Kidney capillary endothelial cell (primary cell): ENCODE measurements at regions not wholly inside any gene's neighbourhood (a gene's known extent, or its start where the extent isn't known, plus 50 kb on each side); places are given as distances from the start of the nearest gene placed in this dataset.

Experiments
- DNase-seq: peaks from one replicate; pipeline ENCODE4 v3.0.0-alpha.2; 2018; ENCODE audit warnings: low spot score

DNA sequence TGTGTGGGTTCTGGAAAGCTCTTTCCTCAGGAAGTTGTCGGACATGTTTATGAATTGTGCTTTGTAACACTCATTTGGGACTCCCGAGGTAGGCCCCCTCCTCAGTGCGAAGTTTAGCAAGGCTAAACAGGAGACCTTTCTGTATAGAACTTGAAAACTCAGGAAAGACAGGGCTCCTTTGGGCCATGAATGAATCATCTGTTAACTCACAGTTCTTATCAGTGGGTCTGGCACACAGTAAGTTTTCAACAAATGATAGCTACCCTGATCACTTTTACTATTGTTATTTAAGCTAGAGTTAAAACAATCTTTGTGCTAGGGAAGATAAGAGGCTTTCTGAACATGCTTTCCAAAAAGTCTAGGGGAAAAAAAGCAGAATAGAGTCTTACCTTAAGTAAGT lies 430.5 kb upstream of the ETAA1 start:
- DNase-seq: no peak

DNA sequence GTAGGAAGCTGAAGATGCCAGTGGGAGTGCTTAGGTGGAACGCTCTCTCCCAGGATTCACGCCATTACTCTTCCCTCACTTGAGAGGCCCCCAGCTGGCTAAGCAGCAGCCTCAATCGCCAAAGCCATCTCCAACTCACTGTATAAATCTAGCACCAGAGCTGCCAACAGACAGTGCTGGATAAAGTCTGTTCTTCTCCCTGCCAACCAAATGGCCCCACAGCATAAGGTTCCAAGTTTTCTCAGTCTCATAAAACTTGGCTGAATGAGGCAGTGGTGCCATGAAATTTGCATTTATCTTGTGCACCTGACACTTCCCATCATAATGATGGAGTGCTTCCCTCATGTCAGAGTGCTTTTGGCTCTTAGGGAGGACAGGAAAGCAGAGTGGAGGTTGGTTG lies 428.2 kb upstream of the ETAA1 start:
- DNase-seq: no peak

DNA sequence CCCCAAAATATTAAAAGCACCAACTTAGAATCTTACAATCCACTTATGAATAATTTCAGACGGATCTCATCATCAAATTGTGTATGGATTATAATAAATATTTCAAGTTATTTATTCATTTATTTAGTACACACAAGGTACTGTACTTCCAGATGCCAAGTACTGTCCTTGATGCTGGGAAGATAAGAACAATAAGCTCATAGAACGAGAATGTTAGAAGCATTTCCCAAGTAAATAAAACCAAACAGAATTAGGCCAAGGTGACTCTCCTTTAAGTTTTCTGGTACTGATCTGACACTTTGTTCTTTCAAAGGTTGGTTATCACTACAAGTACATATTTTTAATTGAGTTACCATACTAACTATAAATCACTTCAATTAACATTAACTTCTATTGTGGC lies 416.1 kb upstream of the ETAA1 start:
- no peak for DNase-seq

DNA sequence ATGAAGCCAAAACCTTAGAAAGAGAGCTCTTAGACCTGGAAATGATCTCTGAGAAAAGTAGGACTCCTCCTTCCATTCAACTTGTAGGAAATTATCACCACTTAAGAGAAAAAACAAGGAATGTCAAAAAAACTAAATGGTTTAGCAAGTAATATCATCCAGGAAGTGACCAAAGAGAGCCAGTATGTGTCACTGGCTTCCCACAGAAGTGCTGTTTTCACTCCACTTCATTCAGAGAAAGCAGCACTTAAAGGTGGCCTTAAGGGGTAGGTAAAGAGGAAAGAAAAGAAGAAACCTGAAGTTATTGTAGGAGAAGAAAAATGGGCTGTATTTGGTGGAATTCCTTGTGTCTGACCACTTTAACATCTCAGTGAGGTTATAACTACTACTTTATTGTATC lies 414.4 kb upstream of the ETAA1 start:
- DNase-seq: peak; percentile 3

DNA sequence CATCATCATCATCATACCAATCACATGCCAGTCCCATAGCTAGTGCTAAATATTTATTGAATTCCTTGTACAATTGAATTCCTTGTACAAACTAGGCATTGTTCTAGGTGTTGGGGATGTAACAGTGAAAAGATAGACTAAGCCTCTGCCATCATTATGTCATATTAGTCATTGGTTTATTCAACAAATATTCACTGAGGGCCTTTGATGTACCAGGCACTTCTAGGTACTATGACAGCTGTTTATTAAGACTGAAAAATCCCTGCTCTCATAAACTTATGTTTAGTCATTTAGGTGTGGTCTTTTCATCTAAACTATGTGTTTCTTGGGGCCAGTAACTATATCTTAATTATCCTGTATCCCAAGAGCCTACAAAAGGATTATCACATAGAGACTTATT lies 412.3 kb upstream of the ETAA1 start:
- DNase-seq: no peak

DNA sequence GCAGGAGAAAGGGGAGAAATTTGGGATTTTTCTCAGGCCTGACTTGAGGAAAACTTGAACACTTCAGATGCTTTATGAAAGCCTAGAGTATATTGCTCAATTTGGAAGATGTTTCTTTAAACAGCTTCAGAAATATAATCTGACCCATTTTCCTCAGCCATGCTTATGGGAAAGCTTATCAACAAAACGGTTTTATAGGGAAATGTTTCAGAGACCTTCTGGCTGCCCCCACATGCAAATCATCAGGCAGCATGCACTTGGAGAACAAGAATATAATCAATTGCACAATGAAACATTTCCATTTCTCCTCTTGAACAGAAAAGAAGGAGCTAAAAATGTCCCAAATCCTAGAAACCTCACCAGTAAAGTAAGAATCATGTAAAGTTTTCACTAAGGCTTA lies 411.2 kb upstream of the ETAA1 start:
- DNase-seq: no peak

DNA sequence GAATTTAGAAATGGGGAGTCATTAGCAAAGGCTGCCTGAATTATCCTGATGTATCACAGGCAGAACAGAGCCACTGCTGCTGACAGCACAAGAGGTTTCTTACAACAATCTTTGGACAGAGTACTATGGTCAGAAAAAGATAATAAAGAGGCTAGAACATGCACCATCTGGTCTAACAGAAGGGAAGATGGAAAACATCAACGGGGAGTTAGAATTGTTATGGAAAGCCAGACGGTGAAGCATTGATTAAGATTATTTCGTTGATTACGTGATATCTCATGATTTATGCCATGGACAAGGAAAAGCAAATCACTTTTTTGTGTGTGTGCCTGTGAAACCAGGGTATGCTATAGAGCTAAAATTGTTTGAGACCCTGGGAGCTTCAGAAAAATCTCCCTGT lies 409.4 kb upstream of the ETAA1 start:
- DNase-seq: no peak

DNA sequence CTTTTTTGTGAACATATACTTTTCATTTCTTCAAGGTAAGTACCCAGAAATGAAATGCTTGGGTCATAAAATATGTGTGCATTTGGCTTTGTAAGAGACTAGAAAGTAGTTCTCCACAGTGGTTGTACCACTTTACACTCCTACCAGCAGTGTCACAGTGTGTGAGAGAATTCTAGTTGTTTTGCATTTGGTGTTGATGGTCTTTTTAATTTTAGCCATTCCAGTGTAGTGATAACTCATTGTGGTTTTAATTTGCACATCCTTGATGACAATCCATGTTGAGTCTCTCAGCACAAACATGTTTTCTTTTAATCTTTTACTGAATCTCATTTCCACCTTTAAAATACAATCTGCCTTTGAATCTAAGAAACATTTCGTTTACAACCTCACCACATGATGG lies 402.5 kb upstream of the ETAA1 start:
- no peak for DNase-seq

DNA sequence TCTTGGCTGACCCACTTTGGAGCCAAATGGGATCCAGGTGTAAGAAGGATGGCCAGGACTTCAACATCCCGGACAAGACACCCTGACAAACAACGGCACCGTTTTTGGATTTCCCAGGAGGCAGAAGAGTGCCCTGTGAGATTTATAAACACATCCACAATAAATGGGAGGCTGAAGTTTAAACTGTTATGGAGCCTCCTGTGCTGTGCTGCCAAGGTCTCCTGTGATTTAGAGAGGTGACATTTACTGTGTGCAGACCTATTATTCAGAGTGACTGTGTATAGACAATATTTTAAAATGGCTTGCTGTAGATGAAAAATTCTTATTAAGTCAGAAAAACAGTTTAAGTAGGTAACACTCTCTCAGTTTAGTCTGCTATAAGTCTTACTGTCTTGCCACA lies 401.5 kb upstream of the ETAA1 start:
- no peak for DNase-seq

DNA sequence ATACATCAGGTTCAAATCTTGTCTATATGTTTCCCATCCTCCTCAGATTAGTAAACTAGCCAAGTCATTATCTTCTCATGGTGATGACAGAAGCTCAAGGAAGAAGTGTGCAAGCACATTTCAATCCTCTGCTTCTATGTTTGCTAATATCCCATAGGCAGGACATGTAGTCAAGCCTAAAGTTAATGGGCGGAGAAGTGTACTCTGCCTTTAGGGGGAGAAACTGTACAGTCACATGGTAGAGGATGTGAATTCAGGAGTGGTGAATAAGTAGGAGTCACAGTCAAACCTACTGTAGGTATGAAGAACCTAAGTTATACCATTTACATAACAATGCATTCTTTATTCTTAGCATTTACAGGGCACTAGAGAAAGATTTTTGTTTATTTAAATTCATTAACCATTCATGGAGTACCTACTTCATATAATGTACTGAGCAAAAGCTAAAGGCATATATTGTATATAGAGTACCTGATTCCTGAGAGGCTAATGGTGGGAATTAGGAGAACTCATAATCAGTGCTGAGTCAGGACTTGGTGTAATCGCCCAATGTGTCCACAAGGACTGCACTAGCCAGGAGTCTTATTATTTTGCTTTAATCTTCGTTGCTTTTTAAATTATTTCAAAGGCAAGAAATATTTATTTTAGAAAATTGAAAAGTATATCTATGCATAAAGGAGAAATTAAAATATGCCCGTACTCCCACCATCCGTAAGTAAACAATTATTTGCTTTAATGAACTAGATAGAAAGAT lies 394.3 kb upstream of the ETAA1 start:
- no peak for DNase-seq

DNA sequence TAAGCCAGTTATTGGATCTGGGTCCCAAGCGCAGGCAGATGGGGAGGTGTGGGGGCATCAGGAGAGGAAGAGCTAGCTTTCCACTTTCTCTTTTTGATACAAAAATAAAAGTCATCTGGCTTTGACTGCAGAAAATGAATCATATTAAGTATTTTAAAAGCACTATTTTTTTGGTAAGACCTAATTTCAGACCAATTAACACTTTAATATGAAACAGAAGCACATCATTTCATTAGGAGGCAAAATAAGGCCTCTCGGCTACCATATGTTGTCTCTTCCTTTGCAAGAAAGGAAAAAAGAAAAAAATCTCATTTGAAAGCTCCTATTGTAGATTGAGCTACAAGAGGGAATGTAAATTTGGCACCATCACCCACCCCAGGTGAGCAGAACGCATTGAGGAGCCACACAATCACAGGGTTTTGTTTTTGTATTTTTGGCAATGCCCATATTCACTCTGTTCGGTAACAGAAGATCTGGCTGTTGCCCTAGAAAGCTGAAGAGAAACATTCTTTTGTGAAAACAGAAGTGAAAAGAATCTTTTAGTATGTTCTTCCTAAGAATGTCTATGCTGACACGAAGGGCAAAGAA lies 390.7 kb upstream of the ETAA1 start:
- no peak for DNase-seq

DNA sequence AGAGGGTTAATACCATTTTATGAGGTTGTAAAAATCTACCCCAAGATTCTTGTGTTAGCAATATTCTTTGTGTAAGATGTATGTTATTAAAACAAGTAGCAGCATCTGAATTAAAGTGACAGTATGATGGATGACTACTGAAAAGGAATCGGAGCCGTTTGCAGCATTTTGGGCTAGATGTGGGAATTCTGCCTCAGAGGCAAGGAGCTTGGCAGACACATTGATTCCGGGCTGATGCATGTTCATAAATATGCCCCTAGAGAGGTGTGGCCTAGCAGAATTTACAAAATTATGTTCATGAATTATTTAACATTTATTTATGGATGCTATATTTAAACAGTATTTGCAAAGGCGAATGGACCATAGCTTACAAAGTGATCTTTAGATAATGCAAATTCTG lies 389.0 kb upstream of the ETAA1 start:
- no peak for DNase-seq

DNA sequence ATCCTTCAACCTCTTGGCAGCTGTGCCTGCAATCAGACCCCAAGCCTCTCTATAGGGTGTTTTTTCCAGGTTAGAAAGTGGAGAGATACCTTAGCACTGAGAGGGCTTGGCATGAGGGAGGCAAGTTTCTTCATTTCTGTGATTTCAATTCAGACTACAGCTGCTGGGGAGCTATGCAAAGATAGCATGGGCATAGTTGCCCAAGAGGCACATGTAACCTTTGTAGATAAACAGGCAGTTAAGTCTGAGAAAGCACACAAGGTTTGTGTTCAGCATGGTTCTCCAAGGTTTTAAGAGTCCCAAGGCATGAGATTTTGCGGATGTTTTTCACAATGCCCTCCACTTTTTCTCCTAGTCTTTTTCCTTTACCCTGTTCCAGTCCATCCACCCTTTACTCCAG lies 385.0 kb upstream of the ETAA1 start:
- DNase-seq: no peak

DNA sequence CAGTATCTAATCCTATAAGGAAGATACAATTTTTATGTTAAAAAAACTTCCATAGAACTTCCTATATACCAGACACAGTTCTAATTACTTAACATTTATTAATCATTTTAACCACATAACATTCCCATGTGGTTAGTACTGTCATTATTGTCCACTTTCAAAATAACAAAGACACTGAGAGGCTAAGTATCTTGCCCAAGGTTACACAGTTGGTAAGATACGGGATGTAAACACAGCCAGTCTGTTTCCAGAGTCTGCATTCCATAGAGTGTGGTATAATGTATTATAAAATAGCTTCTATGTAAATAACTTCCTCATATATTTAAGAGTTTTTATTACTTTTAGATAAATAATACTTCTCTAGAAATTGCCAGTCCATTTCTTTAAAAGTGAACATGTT lies 383.3 kb upstream of the ETAA1 start:
- no peak for DNase-seq

DNA sequence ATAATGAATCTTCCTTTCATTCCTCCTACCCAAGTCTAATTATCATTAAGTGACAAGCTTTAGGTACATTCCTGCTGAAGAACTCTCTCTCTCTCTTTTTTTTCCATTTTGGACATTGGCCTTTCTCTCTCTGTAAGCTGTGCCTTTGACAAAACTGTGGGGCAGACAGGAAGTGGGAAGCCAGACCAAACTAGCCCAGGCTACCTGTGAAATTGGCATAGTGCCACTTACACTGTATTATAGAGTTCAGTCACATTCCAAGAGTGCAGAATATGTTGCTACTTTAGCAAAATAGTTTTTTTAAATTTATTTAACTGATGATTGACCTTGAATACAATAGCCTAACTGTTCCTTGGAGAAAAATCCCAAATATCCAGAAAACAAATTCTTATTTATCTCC lies 381.5 kb upstream of the ETAA1 start:
- DNase-seq: no peak

DNA sequence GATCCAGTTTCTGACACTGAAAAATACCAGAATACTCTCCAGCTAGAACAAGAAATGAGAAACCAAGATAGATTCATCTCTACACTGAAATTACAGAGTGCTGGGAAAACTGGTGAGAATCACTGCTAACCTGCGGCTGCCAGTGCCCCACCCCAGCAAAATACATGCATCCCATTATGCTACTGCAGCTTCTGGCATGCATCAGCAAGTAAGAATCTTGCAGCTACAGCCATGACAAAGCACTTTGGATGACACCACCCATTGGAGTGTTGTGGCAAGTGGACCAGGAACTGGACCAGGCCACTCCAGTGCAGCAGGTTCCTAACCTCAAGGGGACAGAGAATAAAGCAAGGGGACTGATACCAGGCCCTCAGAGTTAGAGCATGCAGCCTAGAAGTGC lies 378.8 kb upstream of the ETAA1 start:
- no peak for DNase-seq

DNA sequence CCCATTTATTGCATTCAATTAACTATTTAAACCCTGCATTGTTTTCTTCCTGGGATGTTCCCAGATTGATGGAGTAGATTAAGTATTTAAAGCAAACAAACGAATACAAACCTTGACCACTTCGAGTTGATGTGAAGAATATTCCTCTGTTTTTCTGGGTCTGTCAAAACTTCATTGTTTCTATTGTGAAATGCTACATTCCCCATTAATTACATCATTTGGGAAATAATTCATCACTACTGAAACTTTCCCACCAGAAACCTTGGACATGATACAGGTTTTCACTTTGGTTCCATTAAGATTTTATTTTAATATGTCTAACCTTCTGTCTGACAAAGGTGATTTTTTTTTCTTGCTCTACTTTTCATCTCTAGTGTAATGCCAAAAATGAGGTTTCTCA lies 365.1 kb upstream of the ETAA1 start:
- DNase-seq: no peak

DNA sequence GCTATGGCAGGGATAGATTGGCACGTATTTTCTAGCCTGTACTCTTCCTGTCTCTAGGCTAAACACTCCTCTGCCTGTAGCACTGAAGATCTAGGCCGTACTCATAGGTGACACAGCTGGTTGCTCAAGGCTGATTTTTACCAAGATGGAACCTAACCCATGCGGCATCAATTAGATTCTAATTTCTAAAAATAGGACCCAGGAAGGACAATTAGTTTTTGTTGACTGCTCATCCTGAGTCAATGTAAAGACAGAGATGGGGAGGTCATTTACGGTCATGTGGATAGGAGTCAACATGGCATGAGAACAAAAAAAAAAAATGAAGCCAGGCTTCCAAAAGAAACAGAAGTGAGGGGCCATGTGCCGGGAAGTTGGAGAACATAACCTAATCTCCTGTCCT lies 360.7 kb upstream of the ETAA1 start:
- DNase-seq: no peak

DNA sequence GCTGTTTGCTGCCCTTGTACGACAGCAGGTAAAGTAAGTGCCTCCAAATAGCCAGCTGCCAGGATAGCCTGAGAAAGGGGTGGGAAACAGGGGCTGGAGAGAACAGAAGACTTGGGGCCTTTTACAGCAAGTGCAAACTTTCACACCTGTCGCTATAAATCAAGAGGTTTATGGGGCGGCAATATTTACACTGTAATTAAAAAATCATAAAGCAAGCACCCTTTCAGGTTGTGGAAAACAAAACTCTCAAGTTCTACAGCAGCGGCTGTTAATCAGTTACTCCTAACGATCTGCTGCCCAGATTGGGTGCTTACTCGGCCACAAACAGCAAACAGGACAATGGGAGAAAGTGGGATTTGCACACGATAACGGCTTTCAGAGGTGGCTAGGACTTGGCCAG lies 359.5 kb upstream of the ETAA1 start:
- no peak for DNase-seq

DNA sequence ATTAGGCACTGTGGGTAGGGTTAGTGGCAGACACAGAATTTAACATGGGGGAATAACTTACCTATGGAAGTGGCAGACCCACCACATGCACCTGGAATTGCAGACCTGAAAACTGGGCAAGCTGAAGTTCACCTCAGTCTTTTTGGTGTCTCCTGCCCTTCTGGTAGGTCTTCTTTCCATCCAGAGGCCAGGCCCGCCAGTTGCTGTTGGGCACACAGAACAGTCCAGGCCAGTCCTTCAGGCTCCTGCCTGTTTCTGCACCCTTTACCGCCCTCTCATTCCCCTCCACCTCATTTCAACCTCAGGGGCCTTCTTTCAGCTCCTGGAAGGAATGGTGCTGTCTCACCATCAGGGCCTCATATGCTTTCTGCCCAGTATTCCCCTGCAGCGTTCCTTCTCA lies 358.9 kb upstream of the ETAA1 start:
- no peak for DNase-seq

DNA sequence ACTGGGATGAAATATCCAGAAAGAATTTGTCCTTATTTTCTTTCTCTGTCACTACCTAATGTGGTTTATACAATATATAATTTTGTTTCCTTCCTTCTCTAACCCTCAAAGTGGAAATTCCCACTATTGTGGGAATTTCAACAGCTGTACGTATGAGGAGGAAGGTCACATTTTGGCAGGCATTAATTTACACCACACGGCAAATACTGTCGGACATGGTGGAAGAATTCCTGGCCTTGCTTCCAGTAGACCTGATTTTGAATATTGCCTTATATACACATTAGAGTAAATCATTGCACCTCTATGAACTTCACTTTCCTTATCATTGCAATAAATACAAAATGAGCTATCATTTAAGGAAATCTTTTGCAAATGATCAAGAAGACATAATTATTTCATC lies 358.1 kb upstream of the ETAA1 start:
- no peak for DNase-seq

DNA sequence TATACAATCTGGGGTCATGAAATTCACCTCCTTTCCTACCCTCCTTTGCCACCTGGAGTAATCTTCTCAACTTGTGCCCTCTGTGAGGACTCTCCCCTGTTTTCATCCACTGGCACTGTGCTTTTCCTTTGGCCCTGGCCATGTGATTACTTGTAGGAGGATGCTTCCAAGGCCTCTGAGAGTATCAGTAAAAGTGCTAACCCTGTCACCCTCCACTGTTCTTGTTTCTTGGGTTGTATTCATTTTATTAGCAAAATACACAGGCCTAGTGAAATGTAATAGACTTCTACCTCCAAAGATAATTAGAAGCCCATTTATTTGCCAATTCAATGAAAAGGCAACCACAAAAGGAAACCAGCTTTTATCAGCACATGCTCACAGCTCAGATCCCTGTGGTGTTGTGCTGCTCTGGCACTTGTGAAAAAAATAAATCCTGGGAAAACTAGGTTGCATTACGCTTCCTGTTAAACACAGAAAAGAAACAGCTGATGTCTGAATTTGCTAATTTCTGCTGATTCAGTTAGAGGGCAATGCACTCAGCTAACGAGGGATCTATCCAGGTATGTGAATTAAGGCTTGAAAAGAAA lies 357.5 kb upstream of the ETAA1 start:
- no peak for DNase-seq

DNA sequence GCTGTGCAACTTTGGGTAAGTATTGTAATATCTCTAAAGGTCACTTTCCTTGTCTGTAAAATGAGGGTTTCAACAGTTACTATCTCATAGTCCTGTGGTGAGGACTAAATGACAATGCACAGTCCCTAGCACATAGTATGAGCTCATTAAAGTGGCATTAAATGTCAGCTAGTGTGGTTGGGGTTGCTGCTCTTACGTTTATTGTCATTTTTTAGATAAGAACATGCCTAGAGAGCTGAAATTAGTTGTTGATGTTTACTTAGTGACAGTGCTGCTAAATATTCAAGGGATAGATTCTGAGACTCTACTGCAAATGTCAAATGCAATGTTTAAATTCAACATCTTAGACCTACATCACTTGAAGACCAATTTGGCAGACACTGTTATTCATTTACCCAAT lies 356.1 kb upstream of the ETAA1 start:
- no peak for DNase-seq
